HFFc6 (cell line): ENCODE measurements at regions not wholly inside any gene's neighbourhood (a gene's known extent, or its start where the extent isn't known, plus 50 kb on each side); places are given as distances from the start of the nearest gene placed in this dataset.
"Not testable (repeated sequence)": the region's sequence is repeated elsewhere in the genome, so short reads cannot be mapped to it uniquely, and the experiment has no call there.

ENCODE experiments used
- DNase-seq: peaks from one replicate; pipeline ENCODE4 v3.0.0-alpha.2; 2018
- H3K27ac Mint-ChIP-seq: 2 replicates; pipeline ENCODE4 v1.8.0; 2020; ENCODE audit warnings: mild to moderate bottlenecking, mixed read lengths
- H3K27me3 Mint-ChIP-seq: 2 replicates; pipeline ENCODE4 v1.8.0; 2021; ENCODE audit warnings: mild to moderate bottlenecking, moderate library complexity, mixed read lengths; ENCODE audit not compliant: insufficient read depth
- H3K36me3 Mint-ChIP-seq: 2 replicates; pipeline ENCODE4 v1.8.0; 2021; ENCODE audit warnings: low read depth, mixed read lengths
- H3K4me1 Mint-ChIP-seq: 2 replicates; pipeline ENCODE4 v1.8.0; 2020; ENCODE audit warnings: low read depth, mixed read lengths
- H3K4me3 Mint-ChIP-seq: 2 replicates; pipeline ENCODE4 v1.8.0; 2020; ENCODE audit warnings: mild to moderate bottlenecking, moderate library complexity, mixed read lengths
- H3K9me3 Mint-ChIP-seq: 2 replicates; pipeline ENCODE4 v1.8.0; 2020; ENCODE audit warnings: mild to moderate bottlenecking, mixed read lengths
- TF ChIP-seq, protein P1 (sequence below): fragments of 200-600 bp; sonication (generic); IDR thresholded peaks from 2 replicates; pipeline ENCODE4 v1.5.0; 2021; ENCODE audit warnings: antibody characterized with exemption, mild to moderate bottlenecking

- H3K4me1 Mint-ChIP-seq: no peaks in the 10 kb centered on the region
- no peak overlapping the region for H3K4me3 Mint-ChIP-seq
- no peak overlapping the region for H3K27ac Mint-ChIP-seq
- peaks cover 66% of the 10 kb centered on the region for H3K9me3 Mint-ChIP-seq
- no peaks in the 10 kb centered on the region for H3K36me3 Mint-ChIP-seq
- TF ChIP-seq, protein P1, sequence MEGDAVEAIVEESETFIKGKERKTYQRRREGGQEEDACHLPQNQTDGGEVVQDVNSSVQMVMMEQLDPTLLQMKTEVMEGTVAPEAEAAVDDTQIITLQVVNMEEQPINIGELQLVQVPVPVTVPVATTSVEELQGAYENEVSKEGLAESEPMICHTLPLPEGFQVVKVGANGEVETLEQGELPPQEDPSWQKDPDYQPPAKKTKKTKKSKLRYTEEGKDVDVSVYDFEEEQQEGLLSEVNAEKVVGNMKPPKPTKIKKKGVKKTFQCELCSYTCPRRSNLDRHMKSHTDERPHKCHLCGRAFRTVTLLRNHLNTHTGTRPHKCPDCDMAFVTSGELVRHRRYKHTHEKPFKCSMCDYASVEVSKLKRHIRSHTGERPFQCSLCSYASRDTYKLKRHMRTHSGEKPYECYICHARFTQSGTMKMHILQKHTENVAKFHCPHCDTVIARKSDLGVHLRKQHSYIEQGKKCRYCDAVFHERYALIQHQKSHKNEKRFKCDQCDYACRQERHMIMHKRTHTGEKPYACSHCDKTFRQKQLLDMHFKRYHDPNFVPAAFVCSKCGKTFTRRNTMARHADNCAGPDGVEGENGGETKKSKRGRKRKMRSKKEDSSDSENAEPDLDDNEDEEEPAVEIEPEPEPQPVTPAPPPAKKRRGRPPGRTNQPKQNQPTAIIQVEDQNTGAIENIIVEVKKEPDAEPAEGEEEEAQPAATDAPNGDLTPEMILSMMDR: no peak
- H3K27me3 Mint-ChIP-seq: peaks cover 3% of the 10 kb centered on the region; the same call in 1 of the 2 replicates
- no peak for DNase-seq
Observed at GRCh38 chr3:182018361-182018760, 306.6 kb downstream of the SOX2 start.

DNA sequence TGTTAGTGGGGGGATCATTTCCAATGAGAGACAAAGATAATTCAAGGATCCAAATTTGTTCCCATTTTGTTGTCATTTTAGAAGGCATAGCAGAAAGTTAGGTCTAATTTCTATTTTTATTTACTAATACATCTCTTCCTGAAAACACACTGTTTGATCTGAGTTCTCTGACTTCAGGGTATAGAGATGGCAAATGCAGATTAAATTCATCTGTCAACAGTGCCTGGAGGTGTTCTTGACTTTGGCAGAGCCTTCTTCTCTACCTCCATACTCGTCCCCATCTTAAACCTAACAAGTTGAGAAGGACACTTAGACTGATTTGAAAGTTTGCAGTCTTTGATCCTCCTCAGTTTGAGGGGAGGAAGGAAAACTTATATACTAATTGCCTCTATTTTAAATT lies 308.2 kb downstream of the SOX2 start:
- Mint-ChIP-seq H3K27ac (no peak overlapping the region), H3K27me3 (peaks cover 3% of the 10 kb centered on the region; the same call in 1 of the 2 replicates)

GRCh38 chr3:182023843-182024242 lies 312.1 kb downstream of the SOX2 start:
- Mint-ChIP-seq H3K27me3 (peaks cover 1% of the 10 kb centered on the region; the same call in 1 of the 2 replicates), H3K27ac (no peak overlapping the region), H3K9me3 (peaks cover 63% of the 10 kb centered on the region), H3K4me3 (no peak overlapping the region), H3K36me3 (no peaks in the 10 kb centered on the region; the same call in 1 of the 2 replicates), H3K4me1 (no peaks in the 10 kb centered on the region)
- DNase-seq: no peak
- TF ChIP-seq, protein P1: no peak

More for the DNA sequence above, 308.2 kb downstream of the SOX2 start:
- no peak for DNase-seq
- H3K36me3 Mint-ChIP-seq: no peaks in the 10 kb centered on the region
- TF ChIP-seq, protein P1: no peak
- H3K4me1 Mint-ChIP-seq: no peaks in the 10 kb centered on the region
- peaks cover 81% of the 10 kb centered on the region for H3K9me3 Mint-ChIP-seq
- H3K4me3 Mint-ChIP-seq: no peak overlapping the region

DNA sequence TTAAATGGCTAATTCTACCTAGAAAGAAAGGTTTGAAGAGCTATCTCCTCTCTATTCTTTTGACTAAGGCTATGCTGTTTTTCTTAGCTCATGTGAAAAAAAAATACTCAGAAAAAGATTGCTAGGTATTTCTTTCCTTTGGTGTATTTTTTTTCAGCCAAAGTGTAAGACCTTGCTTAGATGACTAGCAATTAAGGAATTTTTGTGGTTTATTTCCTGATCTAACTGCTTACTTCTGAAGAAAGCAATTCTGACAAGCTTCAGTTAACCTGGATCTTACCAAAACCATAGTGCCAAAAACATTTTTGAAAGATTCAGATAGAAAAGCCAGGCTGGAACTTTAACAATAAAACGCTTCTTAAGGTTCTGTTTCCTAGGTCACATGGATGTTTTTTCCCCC lies 315.6 kb downstream of the SOX2 start:
- DNase-seq: no peak
- Mint-ChIP-seq H3K4me1 (no peaks in the 10 kb centered on the region), H3K36me3 (no peaks in the 10 kb centered on the region; the same call in 1 of the 2 replicates), H3K9me3 (peaks cover 43% of the 10 kb centered on the region), H3K4me3 (no peak overlapping the region), H3K27me3 (no peaks in the 10 kb centered on the region), H3K27ac (no peak overlapping the region)
- TF ChIP-seq, protein P1: no peak

GRCh38 chr3:182028081-182028480 lies 316.4 kb downstream of the SOX2 start:
- no peaks in the 10 kb centered on the region; the same call in 1 of the 2 replicates for H3K36me3 Mint-ChIP-seq

DNA sequence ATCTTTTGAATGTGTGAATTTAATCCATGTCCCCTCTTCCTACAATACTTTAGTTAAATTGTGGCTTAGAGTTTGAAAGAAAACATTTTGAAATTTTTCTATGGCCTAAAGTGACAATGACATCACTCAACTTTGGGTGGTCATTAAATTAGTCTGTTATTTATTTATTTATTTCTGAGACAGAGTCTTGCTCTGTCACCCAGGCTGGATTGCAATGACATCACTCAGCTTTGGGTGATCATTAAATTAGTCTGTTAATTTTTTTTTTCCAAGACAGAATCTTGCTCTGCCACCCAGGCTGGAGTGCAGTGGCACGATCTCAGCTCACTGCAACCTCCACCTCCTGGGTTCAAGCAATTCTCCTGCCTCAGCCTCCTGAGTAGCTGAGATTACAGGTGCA lies 322.5 kb downstream of the SOX2 start:
- not testable (repeated sequence) for H3K36me3 Mint-ChIP-seq, H3K27me3 Mint-ChIP-seq, H3K4me3 Mint-ChIP-seq, H3K27ac Mint-ChIP-seq, DNase-seq, H3K4me1 Mint-ChIP-seq
- peaks cover 45% of the 10 kb centered on the region for H3K9me3 Mint-ChIP-seq

More at GRCh38 chr3:182028081-182028480, 316.4 kb downstream of the SOX2 start:
- no peak overlapping the region for H3K27ac Mint-ChIP-seq
- H3K4me3 Mint-ChIP-seq: no peak overlapping the region
- peaks cover 44% of the 10 kb centered on the region for H3K9me3 Mint-ChIP-seq
- no peaks in the 10 kb centered on the region for H3K27me3 Mint-ChIP-seq
- no peaks in the 10 kb centered on the region for H3K4me1 Mint-ChIP-seq
- DNase-seq: no peak
- TF ChIP-seq, protein P1: no peak
